Lower leg skin (tissue), 3 donors: ENCODE measurements at regions not wholly inside any gene's neighbourhood (a gene's known extent, or its start where the extent isn't known, plus 50 kb on each side); places are given as distances from the start of the nearest gene placed in this dataset.

Source experiments
- POLR2A ChIP-seq, 2 donors: fragments of 450-650 bp; IDR thresholded peaks; one replicate each; pipeline ENCODE4 v1.6.1; 2016 to 2017; ENCODE audit warnings: antibody characterized with exemption in 2 of 2, mild to moderate bottlenecking in 1 of 2, moderate library complexity in 1 of 2
- TF ChIP-seq, protein P1 (sequence below), 3 donors: fragments of 450-650 bp; IDR thresholded peaks; one replicate each; pipeline ENCODE4 v1.5.1; 2016; ENCODE audit warnings: antibody characterized with exemption in 3 of 3, mild to moderate bottlenecking in 3 of 3, moderate library complexity in 2 of 3

DNA sequence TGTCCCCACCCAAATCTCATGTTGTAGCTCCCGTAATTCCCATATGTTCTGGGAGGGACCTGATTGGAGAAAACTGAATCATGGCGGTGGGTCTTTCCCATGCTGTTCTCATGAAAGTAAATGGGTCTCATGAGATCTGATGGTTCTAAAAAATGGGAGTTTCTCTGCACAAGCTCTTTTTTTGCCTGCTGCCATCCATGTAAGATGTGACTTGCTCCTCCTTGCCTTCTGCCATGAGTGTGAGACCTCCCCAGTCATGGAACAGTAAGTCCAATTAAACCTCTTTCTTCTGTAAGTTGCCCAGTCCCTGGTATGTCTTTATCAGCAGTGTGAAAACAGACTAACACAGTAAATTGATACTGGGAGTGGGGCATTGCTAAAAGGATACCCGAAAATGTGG, 1218.4 kb upstream of the CITED2 start:
- no peak for TF ChIP-seq POLR2A (IDR thresholded peaks at IDR 0.05)
- TF ChIP-seq, protein P1, sequence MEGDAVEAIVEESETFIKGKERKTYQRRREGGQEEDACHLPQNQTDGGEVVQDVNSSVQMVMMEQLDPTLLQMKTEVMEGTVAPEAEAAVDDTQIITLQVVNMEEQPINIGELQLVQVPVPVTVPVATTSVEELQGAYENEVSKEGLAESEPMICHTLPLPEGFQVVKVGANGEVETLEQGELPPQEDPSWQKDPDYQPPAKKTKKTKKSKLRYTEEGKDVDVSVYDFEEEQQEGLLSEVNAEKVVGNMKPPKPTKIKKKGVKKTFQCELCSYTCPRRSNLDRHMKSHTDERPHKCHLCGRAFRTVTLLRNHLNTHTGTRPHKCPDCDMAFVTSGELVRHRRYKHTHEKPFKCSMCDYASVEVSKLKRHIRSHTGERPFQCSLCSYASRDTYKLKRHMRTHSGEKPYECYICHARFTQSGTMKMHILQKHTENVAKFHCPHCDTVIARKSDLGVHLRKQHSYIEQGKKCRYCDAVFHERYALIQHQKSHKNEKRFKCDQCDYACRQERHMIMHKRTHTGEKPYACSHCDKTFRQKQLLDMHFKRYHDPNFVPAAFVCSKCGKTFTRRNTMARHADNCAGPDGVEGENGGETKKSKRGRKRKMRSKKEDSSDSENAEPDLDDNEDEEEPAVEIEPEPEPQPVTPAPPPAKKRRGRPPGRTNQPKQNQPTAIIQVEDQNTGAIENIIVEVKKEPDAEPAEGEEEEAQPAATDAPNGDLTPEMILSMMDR (IDR thresholded peaks at IDR 0.05): no peak
